H9 (cell line): ENCODE measurements at regions not wholly inside any gene's neighbourhood (a gene's known extent, or its start where the extent isn't known, plus 50 kb on each side); places are given as distances from the start of the nearest gene placed in this dataset.

ENCODE experiments used
- DNase-seq: peaks from one replicate; pipeline ENCODE4 v3.0.0-alpha.2; 2017
- H2AFZ ChIP-seq: one replicate; pipeline ENCODE4 v1.6.1; 2013; ENCODE audit warnings: mild to moderate bottlenecking, low read length, control low read depth, moderate library complexity
- H2AK5ac ChIP-seq: 2 replicates; pipeline ENCODE4 v1.6.1; 2013; ENCODE audit warnings: low read length, control low read depth, mixed read lengths; ENCODE audit not compliant: insufficient read length
- H2BK120ac ChIP-seq: one replicate; pipeline ENCODE4 v1.6.1; 2013; ENCODE audit warnings: low read depth, mild to moderate bottlenecking, low read length, control low read depth, inconsistent platforms; ENCODE audit not compliant: poor library complexity, severe bottlenecking
- H2BK12ac ChIP-seq: 2 replicates; pipeline ENCODE4 v1.6.1; 2013; ENCODE audit warnings: low read length, control low read depth, mixed read lengths, low read depth; ENCODE audit not compliant: insufficient read length
- H2BK15ac ChIP-seq: 2 replicates; pipeline ENCODE4 v1.6.1; 2013; ENCODE audit warnings: low read depth, low read length, control low read depth
- H2BK20ac ChIP-seq: one replicate; pipeline ENCODE4 v1.6.1; 2013; ENCODE audit warnings: low read depth, mild to moderate bottlenecking, low read length, control low read depth, inconsistent platforms; ENCODE audit not compliant: poor library complexity, severe bottlenecking
- H2BK5ac ChIP-seq: 2 replicates; pipeline ENCODE4 v1.6.1; 2013; ENCODE audit warnings: low read length, control low read depth, mixed read lengths; ENCODE audit not compliant: insufficient read length
- H3K14ac ChIP-seq: 2 replicates; pipeline ENCODE4 v1.6.1; 2013; ENCODE audit warnings: low read length, control low read depth; ENCODE audit not compliant: insufficient read depth
- H3K18ac ChIP-seq: 2 replicates; pipeline ENCODE4 v1.6.1; 2013; ENCODE audit warnings: low read depth, mild to moderate bottlenecking, mixed read lengths, low read length, control low read depth; ENCODE audit not compliant: insufficient read length
- H3K23ac ChIP-seq: 2 replicates; pipeline ENCODE4 v1.6.1; 2013; ENCODE audit warnings: low read length, control low read depth, mixed read lengths, low read depth; ENCODE audit not compliant: insufficient read length
- H3K23me2 ChIP-seq: 2 replicates; pipeline ENCODE4 v1.6.1; 2013; ENCODE audit warnings: low read depth, mild to moderate bottlenecking, mixed read lengths, low read length, control low read depth; ENCODE audit not compliant: insufficient read length, poor library complexity, severe bottlenecking
- H3K27ac ChIP-seq: 2 replicates; pipeline ENCODE4 v1.5.1; 2013; ENCODE audit warnings: low read length, control low read depth, mixed read lengths, low read depth; ENCODE audit not compliant: insufficient read length
- H3K27me3 ChIP-seq: 2 replicates; pipeline ENCODE4 v1.6.1; 2013; ENCODE audit warnings: low read length, control low read depth, inconsistent platforms; ENCODE audit not compliant: insufficient read depth
- H3K4ac ChIP-seq: 2 replicates; pipeline ENCODE4 v1.6.1; 2013; ENCODE audit warnings: low read depth, mild to moderate bottlenecking, control low read depth, inconsistent platforms, low read length, moderate library complexity
- H3K4me1 ChIP-seq: 2 replicates; pipeline ENCODE4 v1.6.1; 2013; ENCODE audit warnings: low read length, control low read depth, inconsistent platforms; ENCODE audit not compliant: insufficient read depth
- H3K4me2 ChIP-seq: 2 replicates; pipeline ENCODE4 v1.6.1; 2013; ENCODE audit warnings: low read length, control low read depth, mixed read lengths; ENCODE audit not compliant: insufficient read length, insufficient read depth
- H3K56ac ChIP-seq: 2 replicates; pipeline ENCODE4 v1.6.1; 2013; ENCODE audit warnings: low read depth, mild to moderate bottlenecking, mixed read lengths, low read length, control low read depth; ENCODE audit not compliant: insufficient read length
- H3K79me1 ChIP-seq: 2 replicates; pipeline ENCODE4 v1.6.1; 2013; ENCODE audit warnings: low read depth, mild to moderate bottlenecking, moderate library complexity, low read length, control low read depth, inconsistent platforms; ENCODE audit not compliant: insufficient read depth, poor library complexity, severe bottlenecking
- H3K79me2 ChIP-seq: 2 replicates; pipeline ENCODE4 v1.6.1; 2013; ENCODE audit warnings: low read length, control low read depth, inconsistent platforms; ENCODE audit not compliant: insufficient read depth
- H3K9ac ChIP-seq: 2 replicates; pipeline ENCODE4 v1.6.1; 2013; ENCODE audit warnings: low read length, control low read depth, mixed read lengths; ENCODE audit not compliant: insufficient read length; ENCODE audit errors: extremely low read depth
- H3K9me3 ChIP-seq: one replicate; pipeline ENCODE4 v1.6.1; 2013; ENCODE audit warnings: low read depth, low read length, inconsistent platforms; ENCODE audit not compliant: control insufficient read depth
- H3T11ph ChIP-seq: one replicate; pipeline ENCODE4 v1.6.1; 2013; ENCODE audit warnings: mild to moderate bottlenecking, low read length, control low read depth, inconsistent platforms
- H4K20me1 ChIP-seq: one replicate; pipeline ENCODE4 v1.6.1; 2013; ENCODE audit not compliant: control insufficient read depth, insufficient read length, insufficient read depth
- H4K5ac ChIP-seq: 2 replicates; pipeline ENCODE4 v1.6.1; 2013; ENCODE audit warnings: low read depth, mild to moderate bottlenecking, mixed read lengths, low read length, control low read depth; ENCODE audit not compliant: insufficient read length
- H4K8ac ChIP-seq: replicated peaks from 2 replicates; pipeline ENCODE4 v1.6.1; 2013; ENCODE audit warnings: low read length, control low read depth, mixed read lengths, low read depth; ENCODE audit not compliant: insufficient read length
- H4K91ac ChIP-seq: 2 replicates; pipeline ENCODE4 v1.6.1; 2013; ENCODE audit warnings: low read depth, mild to moderate bottlenecking, moderate library complexity, mixed read lengths, low read length, control low read depth; ENCODE audit not compliant: insufficient read length
- H3K27ac Mint-ChIP-seq, 3 experiments: 2 replicates in 2 of 3; 3 replicates in 1 of 3; pipeline ENCODE4 v1.8.0; 2020 to 2021; ENCODE audit warnings: mixed read lengths in 3 of 3, mild to moderate bottlenecking in 1 of 3, moderate library complexity in 1 of 3
- H3K27me3 Mint-ChIP-seq: 2 replicates; pipeline ENCODE4 v1.8.0; 2021; ENCODE audit warnings: low read depth, mild to moderate bottlenecking, moderate library complexity, mixed read lengths
- H3K36me3 Mint-ChIP-seq, 3 experiments: 2 replicates in 2 of 3; 3 replicates in 1 of 3; pipeline ENCODE4 v1.8.0; 2020 to 2021; ENCODE audit warnings: low read depth in 3 of 3, mixed read lengths in 3 of 3; ENCODE audit not compliant: insufficient read depth in 1 of 3
- H3K4me1 Mint-ChIP-seq, 2 experiments: 2 replicates each; pipeline ENCODE4 v1.8.0; 2020; ENCODE audit warnings: mixed read lengths in 2 of 2
- H3K4me3 Mint-ChIP-seq, 2 experiments: 2 replicates in 1 of 2; 3 replicates in 1 of 2; pipeline ENCODE4 v1.8.0; 2020 to 2021; ENCODE audit warnings: mild to moderate bottlenecking in 2 of 2, mixed read lengths in 2 of 2, moderate library complexity in 1 of 2
- H3K9me3 Mint-ChIP-seq, 2 experiments: 2 replicates in 1 of 2; 3 replicates in 1 of 2; pipeline ENCODE4 v1.8.0; 2020; ENCODE audit warnings: mild to moderate bottlenecking in 2 of 2, mixed read lengths in 2 of 2, moderate library complexity in 1 of 2
- CTCF ChIP-seq: fragments of 200-600 bp; sonication (generic); conservative IDR thresholded peaks from 3 replicates; pipeline ENCODE4 v1.8.0; 2021; ENCODE audit warnings: antibody characterized with exemption, mild to moderate bottlenecking
- WGBS: extraction: QIAGEN DNeasy Blood & Tissue Kit; methylation state at CpG from one replicate; pipeline ENCODE4 v1.1.7; 2013; ENCODE audit warnings: missing lambda C conversion rate, low lambda C conversion rate, mixed read lengths; ENCODE audit not compliant: insufficient read length; ENCODE audit errors: extremely low coverage; 5-methylcytosine and 5-hydroxymethylcytosine counted together

GRCh38 chr4:110712486-110712885 lies 89.6 kb upstream of the PITX2 start:
- Histone ChIP-seq H4K8ac (no peak overlapping the region), H3K23ac (no peak overlapping the region), H3K4me2 (no peak overlapping the region), H2BK12ac (no peak overlapping the region), H2AFZ (no peak overlapping the region), H3K23me2 (no peaks in the 10 kb centered on the region), H2BK5ac (no peak overlapping the region), H3K9ac (no peak overlapping the region), H3K27me3 (no peaks in the 10 kb centered on the region), H2AK5ac (no peak overlapping the region), H3K9me3 (no peaks in the 10 kb centered on the region), H3T11ph (no peak overlapping the region), H3K79me2 (no peaks in the 10 kb centered on the region), H2BK20ac (no peak overlapping the region), H3K4ac (no peak overlapping the region), H3K18ac (no peak overlapping the region), H3K4me1 (no peaks in the 10 kb centered on the region), H3K56ac (no peak overlapping the region), H3K79me1 (no peaks in the 10 kb centered on the region), H4K5ac (no peak overlapping the region), H4K91ac (no peak overlapping the region), H4K20me1 (no peaks in the 10 kb centered on the region), H2BK15ac (no peak overlapping the region), H2BK120ac (no peak overlapping the region), H3K27ac (no peak overlapping the region), H3K14ac (no peak overlapping the region)
- WGBS = no CpG with 5 or more reads among the region's 3 CpGs
- H3K4me1 Mint-ChIP-seq = peaks cover 0 to 8% of the 10 kb centered on the region in 2 experiments; a peak in 2 of 4 replicates
- DNase-seq = no peak
- H3K9me3 Mint-ChIP-seq = peaks cover 0 to 3% of the 10 kb centered on the region in 2 experiments; a peak in 1 of 5 replicates
- H3K36me3 Mint-ChIP-seq = peaks cover 0 to 3% (median 0%) of the 10 kb centered on the region in 3 experiments; a peak in 2 of 7 replicates
- no peak overlapping the region for H3K27ac Mint-ChIP-seq
- no peaks in the 10 kb centered on the region for H3K27me3 Mint-ChIP-seq
- no peak for TF ChIP-seq CTCF
- H3K4me3 Mint-ChIP-seq = no peak overlapping the region
